Activated CD4-positive, CD25-positive, alpha-beta regulatory T cell (primary cell): ENCODE measurements at regions not wholly inside any gene's neighbourhood (a gene's known extent, or its start where the extent isn't known, plus 50 kb on each side); places are given as distances from the start of the nearest gene placed in this dataset.
A peak's percentile ranks its signal among the peaks of the same experiment; 100 is the strongest.

Source experiments
- DNase-seq, 4 experiments: peaks; one replicate each; lab custom pipeline; 2025; lab: John Stamatoyannopoulos, UW

GRCh38 chr2:8472545-8473323 lies 209.1 kb upstream of the ID2 start:
- no peak for DNase-seq

- no peak for DNase-seq
These were observed 206.4 kb upstream of the ID2 start for GRCh38 chr2:8475349-8476031.

- no peak for DNase-seq
These were observed 204.0 kb upstream of the ID2 start for GRCh38 chr2:8477552-8478470.

- DNase-seq: no peak
These were observed 203.4 kb upstream of the ID2 start for GRCh38 chr2:8478471-8478793.

GRCh38 chr2:8479298-8479697 lies 202.6 kb upstream of the ID2 start:
- no peak for DNase-seq

- no peak for DNase-seq
These were observed 200.9 kb upstream of the ID2 start for GRCh38 chr2:8480915-8481314.

GRCh38 chr2:8481463-8482009 lies 200.3 kb upstream of the ID2 start:
- no peak for DNase-seq

GRCh38 chr2:8482432-8482831 lies 199.4 kb upstream of the ID2 start:
- DNase-seq: no peak

GRCh38 chr2:8484502-8485283 lies 197.2 kb upstream of the ID2 start:
- DNase-seq: no peak

- DNase-seq: no peak
These were observed 196.1 kb upstream of the ID2 start for GRCh38 chr2:8485736-8486135.

GRCh38 chr2:8486141-8486540 lies 195.7 kb upstream of the ID2 start:
- no peak for DNase-seq

- no peak for DNase-seq
These were observed 194.4 kb upstream of the ID2 start for GRCh38 chr2:8487461-8487932.

GRCh38 chr2:8488001-8488738 lies 193.7 kb upstream of the ID2 start:
- DNase-seq: peak in 2 of 4 experiments; percentile 11 to 33

- DNase-seq: no peak
These were observed 192.6 kb upstream of the ID2 start for GRCh38 chr2:8489221-8489620.

- DNase-seq: no peak
These were observed 192.1 kb upstream of the ID2 start for GRCh38 chr2:8489751-8490150.

- no peak for DNase-seq
These were observed 191.6 kb upstream of the ID2 start for GRCh38 chr2:8490166-8490721.

- no peak for DNase-seq
These were observed 190.4 kb upstream of the ID2 start for GRCh38 chr2:8491296-8492027.

- DNase-seq: no peak
These were observed 187.7 kb upstream of the ID2 start for GRCh38 chr2:8494151-8494550.

- DNase-seq: no peak
These were observed 187.3 kb upstream of the ID2 start for GRCh38 chr2:8494589-8494988.
